HUES48 (cell line): ENCODE measurements at regions not wholly inside any gene's neighbourhood (a gene's known extent, or its start where the extent isn't known, plus 50 kb on each side); places are given as distances from the start of the nearest gene placed in this dataset.

ENCODE experiments used
- H3K27ac ChIP-seq: one replicate; pipeline ENCODE4 v1.7.0; 2013; ENCODE audit warnings: low read depth, low read length, inconsistent platforms
- H3K27me3 ChIP-seq: 2 replicates; pipeline ENCODE4 v1.6.1; 2013; ENCODE audit warnings: mild to moderate bottlenecking, low read length; ENCODE audit not compliant: control insufficient read depth, insufficient read depth
- H3K36me3 ChIP-seq: 2 replicates; pipeline ENCODE4 v1.6.1; 2013; ENCODE audit warnings: low read length; ENCODE audit not compliant: control insufficient read depth, insufficient read depth
- H3K4me1 ChIP-seq: 2 replicates; pipeline ENCODE4 v1.6.1; 2013; ENCODE audit warnings: mild to moderate bottlenecking, low read length; ENCODE audit not compliant: control insufficient read depth, insufficient read depth
- H3K4me3 ChIP-seq: 2 replicates; pipeline ENCODE4 v1.5.1; 2013; ENCODE audit warnings: mild to moderate bottlenecking, low read depth, low read length
- H3K9ac ChIP-seq: 2 replicates; pipeline ENCODE4 v1.6.1; 2013; ENCODE audit warnings: mild to moderate bottlenecking, low read depth, low read length, moderate library complexity
- H3K9me3 ChIP-seq: 2 replicates; pipeline ENCODE4 v1.6.1; 2013; ENCODE audit warnings: low read length; ENCODE audit not compliant: control insufficient read depth, insufficient read depth

GRCh38 chr15:87724330-87724729 is 532.2 kb downstream of the NTRK3 start:
- no peak overlapping the region for H3K4me3 ChIP-seq
- no peaks in the 10 kb centered on the region for H3K27me3 ChIP-seq
- H3K36me3 ChIP-seq, result no peaks in the 10 kb centered on the region
- H3K4me1 ChIP-seq, result peaks cover 4% of the 10 kb centered on the region; the same call in 1 of the 2 replicates
- H3K27ac ChIP-seq, result no peak overlapping the region
- H3K9me3 ChIP-seq, result no peaks in the 10 kb centered on the region
- H3K9ac ChIP-seq, result no peak overlapping the region

DNA sequence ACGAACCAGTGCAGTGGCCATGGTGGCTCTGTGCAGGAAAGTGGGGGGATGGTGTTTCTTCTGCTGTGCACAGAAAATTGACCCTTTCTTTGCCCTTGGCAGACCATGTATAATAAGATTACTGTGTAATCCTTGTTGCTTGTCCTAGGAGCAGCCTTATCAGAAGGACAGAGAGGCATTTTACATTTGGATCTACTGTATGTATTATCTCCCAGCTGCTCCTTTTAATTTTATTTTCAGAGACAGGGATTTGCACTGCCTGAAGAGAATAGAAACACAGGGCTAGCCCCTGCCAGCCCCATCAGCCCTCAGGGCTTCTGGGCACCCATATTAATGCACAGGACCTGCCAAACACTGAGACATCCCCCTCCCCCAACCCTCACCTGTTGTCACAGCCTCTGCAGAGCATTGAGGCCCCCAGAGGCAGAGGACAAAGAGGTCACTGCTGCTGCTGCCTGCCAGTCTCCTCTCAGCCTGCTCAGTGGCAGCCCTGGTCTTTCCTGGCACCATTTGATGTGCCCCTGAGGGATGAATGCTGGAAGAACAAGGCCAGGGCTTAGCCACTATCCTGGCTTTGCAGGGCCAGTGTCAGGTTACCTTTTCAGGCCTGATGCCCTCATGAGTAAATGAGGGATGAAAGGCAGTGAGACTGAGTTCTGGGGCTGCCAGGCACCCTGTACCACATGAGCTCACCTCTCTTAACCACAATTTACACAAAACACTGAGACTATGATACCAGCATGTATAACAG is 533.4 kb downstream of the NTRK3 start:
- no peaks in the 10 kb centered on the region for H3K36me3 ChIP-seq
- no peak overlapping the region for H3K9ac ChIP-seq
- peaks cover 4% of the 10 kb centered on the region; the same call in 1 of the 2 replicates for H3K4me1 ChIP-seq
- no peaks in the 10 kb centered on the region for H3K9me3 ChIP-seq
- H3K4me3 ChIP-seq, result no peak overlapping the region
- H3K27me3 ChIP-seq, result no peaks in the 10 kb centered on the region
- H3K27ac ChIP-seq, result no peak overlapping the region

- H3K9ac ChIP-seq, result no peak overlapping the region
- H3K27me3 ChIP-seq, result no peaks in the 10 kb centered on the region
- H3K9me3 ChIP-seq, result no peaks in the 10 kb centered on the region
- no peak overlapping the region for H3K4me3 ChIP-seq
- H3K36me3 ChIP-seq, result no peaks in the 10 kb centered on the region
- H3K4me1 ChIP-seq, result peaks cover 4% of the 10 kb centered on the region; the same call in 1 of the 2 replicates
- no peak overlapping the region for H3K27ac ChIP-seq
Measured at GRCh38 chr15:87720235-87720634, 536.3 kb downstream of the NTRK3 start.

GRCh38 chr15:87716422-87716821 is 540.1 kb downstream of the NTRK3 start:
- no peak overlapping the region for H3K4me3 ChIP-seq
- H3K4me1 ChIP-seq, result no peaks in the 10 kb centered on the region
- no peaks in the 10 kb centered on the region for H3K36me3 ChIP-seq
- no peaks in the 10 kb centered on the region for H3K9me3 ChIP-seq
- no peak overlapping the region for H3K27ac ChIP-seq
- H3K27me3 ChIP-seq, result no peaks in the 10 kb centered on the region
- no peak overlapping the region for H3K9ac ChIP-seq

- H3K4me1 ChIP-seq, result no peaks in the 10 kb centered on the region
- no peaks in the 10 kb centered on the region for H3K36me3 ChIP-seq
- H3K27me3 ChIP-seq, result no peaks in the 10 kb centered on the region
- no peak overlapping the region for H3K27ac ChIP-seq
- H3K9me3 ChIP-seq, result no peaks in the 10 kb centered on the region
- no peak overlapping the region for H3K4me3 ChIP-seq
- no peak overlapping the region for H3K9ac ChIP-seq
Measured at GRCh38 chr15:87715252-87715651, 541.3 kb downstream of the NTRK3 start.

GRCh38 chr15:87713475-87713879 is 543.1 kb downstream of the NTRK3 start:
- H3K9me3 ChIP-seq, result no peaks in the 10 kb centered on the region
- H3K27ac ChIP-seq, result no peak overlapping the region
- H3K27me3 ChIP-seq, result no peaks in the 10 kb centered on the region
- no peak overlapping the region for H3K9ac ChIP-seq
- no peaks in the 10 kb centered on the region for H3K4me1 ChIP-seq
- no peaks in the 10 kb centered on the region for H3K36me3 ChIP-seq
- H3K4me3 ChIP-seq, result no peak overlapping the region

DNA sequence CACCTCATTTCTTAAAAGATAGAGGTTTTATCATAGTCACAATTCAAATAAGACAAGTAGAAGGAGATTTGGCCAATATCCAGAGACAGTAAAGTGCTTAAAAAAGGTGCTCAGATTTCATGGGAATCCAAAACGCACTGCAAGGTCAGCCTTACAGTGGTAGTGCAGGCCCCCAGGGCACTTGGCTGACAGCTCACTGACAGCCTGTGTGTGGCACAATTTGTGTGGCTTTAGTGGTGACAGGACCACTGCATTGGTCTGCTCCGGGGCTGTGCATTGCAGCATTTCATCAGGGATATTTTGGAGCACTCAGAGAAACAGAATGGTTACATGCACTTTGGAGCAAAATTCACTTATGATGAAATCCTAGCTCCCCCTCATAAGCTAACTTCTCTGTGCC is 544.3 kb downstream of the NTRK3 start:
- H3K27ac ChIP-seq, result no peak overlapping the region
- no peak overlapping the region for H3K4me3 ChIP-seq
- no peaks in the 10 kb centered on the region for H3K27me3 ChIP-seq
- no peaks in the 10 kb centered on the region for H3K9me3 ChIP-seq
- H3K9ac ChIP-seq, result no peak overlapping the region
- H3K36me3 ChIP-seq, result no peaks in the 10 kb centered on the region
- no peaks in the 10 kb centered on the region for H3K4me1 ChIP-seq

DNA sequence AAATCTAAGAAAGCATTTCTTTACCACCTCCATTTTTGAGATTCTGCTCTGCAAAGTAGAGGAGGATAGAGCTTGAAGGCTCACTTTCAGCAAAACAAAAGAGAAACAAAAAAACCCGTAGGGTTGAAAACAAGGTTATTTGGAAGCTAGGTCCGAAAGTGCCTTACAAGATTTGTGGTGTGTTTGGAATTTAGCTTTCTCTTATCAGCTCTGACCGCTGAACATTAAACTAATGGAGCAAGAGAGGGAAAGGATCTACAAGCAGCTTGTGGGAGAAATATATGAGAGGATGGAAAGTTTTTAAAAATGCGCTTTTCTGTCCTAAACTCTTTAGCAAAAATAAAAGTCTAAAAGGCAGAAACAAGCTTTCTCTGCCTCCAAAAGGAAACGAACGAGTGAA is 545.5 kb downstream of the NTRK3 start:
- Histone ChIP-seq H3K4me1 (no peaks in the 10 kb centered on the region), H3K27me3 (no peaks in the 10 kb centered on the region), H3K9ac (no peak overlapping the region), H3K9me3 (no peaks in the 10 kb centered on the region), H3K4me3 (no peak overlapping the region), H3K27ac (no peak overlapping the region), H3K36me3 (no peaks in the 10 kb centered on the region)

DNA sequence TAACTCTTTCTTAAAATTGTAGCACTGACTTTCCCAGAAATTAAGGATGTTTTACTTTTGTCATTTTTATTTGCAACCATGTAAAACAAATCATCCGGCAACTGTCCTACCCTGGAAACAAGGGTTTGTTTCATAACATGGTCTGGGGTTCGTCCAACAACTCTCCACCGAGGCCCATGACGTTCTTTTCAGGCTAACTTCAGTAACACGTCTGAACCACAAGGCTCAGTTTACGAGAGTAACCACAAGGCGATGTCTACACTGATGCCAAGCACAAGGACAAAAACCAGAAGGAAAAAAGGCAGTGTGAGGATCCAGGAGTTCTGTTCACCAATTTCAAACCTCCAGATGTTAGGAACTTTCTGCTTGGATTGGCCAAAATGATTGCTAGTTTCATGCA is 546.1 kb downstream of the NTRK3 start:
- H3K9me3 ChIP-seq, result no peaks in the 10 kb centered on the region
- no peaks in the 10 kb centered on the region for H3K36me3 ChIP-seq
- no peak overlapping the region for H3K9ac ChIP-seq
- H3K4me1 ChIP-seq, result no peaks in the 10 kb centered on the region
- H3K27ac ChIP-seq, result no peak overlapping the region
- no peak overlapping the region for H3K4me3 ChIP-seq
- H3K27me3 ChIP-seq, result no peaks in the 10 kb centered on the region

DNA sequence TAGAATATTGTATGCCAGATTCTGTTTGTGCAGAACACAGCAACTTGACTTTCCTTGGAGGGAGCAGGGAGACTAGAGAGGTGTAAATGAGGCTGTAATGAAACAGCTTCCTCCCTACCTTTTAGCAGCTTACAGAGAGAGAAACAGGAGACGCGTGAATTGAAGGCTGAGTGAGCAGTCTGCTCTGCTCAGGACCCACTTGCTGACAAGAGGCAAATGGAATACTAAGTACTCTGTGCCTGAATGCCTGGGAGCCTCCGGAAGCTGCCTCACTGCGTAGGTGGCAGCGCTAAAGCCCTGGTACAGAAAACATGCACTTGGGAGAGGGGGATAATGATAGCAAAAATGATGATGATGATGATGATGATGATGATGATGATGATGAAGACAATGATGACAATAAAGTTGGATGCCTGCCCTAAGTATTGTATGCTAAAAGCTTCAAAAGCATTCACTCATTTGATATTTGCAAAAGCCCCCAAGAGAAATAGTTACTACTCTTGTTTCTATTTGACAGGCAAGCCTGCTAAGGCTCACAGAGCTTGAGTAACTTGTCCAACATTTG is 548.9 kb downstream of the NTRK3 start:
- H3K4me3 ChIP-seq, result no peak overlapping the region
- H3K4me1 ChIP-seq, result peaks cover 5% of the 10 kb centered on the region; the same call in 1 of the 2 replicates
- no peaks in the 10 kb centered on the region for H3K27me3 ChIP-seq
- no peaks in the 10 kb centered on the region for H3K36me3 ChIP-seq
- H3K9me3 ChIP-seq, result no peaks in the 10 kb centered on the region
- no peak overlapping the region for H3K9ac ChIP-seq
- no peak overlapping the region for H3K27ac ChIP-seq

- no peak overlapping the region for H3K27ac ChIP-seq
- H3K9me3 ChIP-seq, result no peaks in the 10 kb centered on the region
- peaks cover 5% of the 10 kb centered on the region; the same call in 1 of the 2 replicates for H3K4me1 ChIP-seq
- H3K9ac ChIP-seq, result no peak overlapping the region
- no peak overlapping the region for H3K4me3 ChIP-seq
- no peaks in the 10 kb centered on the region for H3K27me3 ChIP-seq
- no peaks in the 10 kb centered on the region for H3K36me3 ChIP-seq
Measured at GRCh38 chr15:87707071-87707470, 549.5 kb downstream of the NTRK3 start.
